GM18867 (cell line): ENCODE measurements at regions not wholly inside any gene's neighbourhood (a gene's known extent, or its start where the extent isn't known, plus 50 kb on each side); places are given as distances from the start of the nearest gene placed in this dataset.
"Not testable (repeated sequence)": the region's sequence is repeated elsewhere in the genome, so short reads cannot be mapped to it uniquely, and the experiment has no call there.

Source experiments
- ATAC-seq: cut with Tn5 transposase; IDR thresholded peaks from one replicate; pipeline ENCODE4 v1.9.1; 2021; ENCODE audit warnings: mild to moderate bottlenecking, moderate library complexity; ENCODE audit not compliant: unreplicated experiment

- ATAC-seq, result no peak
Observed at GRCh38 chr7:81198766-81199165, 279.9 kb upstream of the SEMA3C start.

- ATAC-seq, result no peak
Observed at GRCh38 chr7:81197266-81197665, 278.4 kb upstream of the SEMA3C start.

- ATAC-seq, result no peak
Observed at GRCh38 chr7:81195033-81195432, 276.2 kb upstream of the SEMA3C start.

GRCh38 chr7:81190997-81191768, 272.3 kb upstream of the SEMA3C start:
- no peak for ATAC-seq

GRCh38 chr7:81187753-81188152, 268.9 kb upstream of the SEMA3C start:
- ATAC-seq, result no peak

GRCh38 chr7:81186691-81187090, 267.8 kb upstream of the SEMA3C start:
- ATAC-seq, result no peak

- peak; percentile 48 for ATAC-seq
Observed at GRCh38 chr7:81185072-81185471, 266.2 kb upstream of the SEMA3C start.

GRCh38 chr7:81183326-81183725, 264.5 kb upstream of the SEMA3C start:
- no peak for ATAC-seq

GRCh38 chr7:81182056-81182455, 263.2 kb upstream of the SEMA3C start:
- ATAC-seq, result not testable (repeated sequence)

- ATAC-seq, result no peak
Observed at GRCh38 chr7:81181066-81181465, 262.2 kb upstream of the SEMA3C start.

- ATAC-seq, result no peak
Observed at GRCh38 chr7:81180573-81180972, 261.7 kb upstream of the SEMA3C start.

GRCh38 chr7:81175275-81175940, 256.6 kb upstream of the SEMA3C start:
- no peak for ATAC-seq

GRCh38 chr7:81173766-81174281, 255.0 kb upstream of the SEMA3C start:
- ATAC-seq, result no peak

GRCh38 chr7:81170291-81170690, 251.4 kb upstream of the SEMA3C start:
- ATAC-seq, result no peak

- ATAC-seq, result no peak
Observed at GRCh38 chr7:81167934-81168333, 249.1 kb upstream of the SEMA3C start.

- no peak for ATAC-seq
Observed at GRCh38 chr7:81165070-81165469, 246.2 kb upstream of the SEMA3C start.

GRCh38 chr7:81162771-81163525, 244.1 kb upstream of the SEMA3C start:
- ATAC-seq, result no peak

GRCh38 chr7:81162234-81162633, 243.4 kb upstream of the SEMA3C start:
- no peak for ATAC-seq

- no peak for ATAC-seq
Observed at GRCh38 chr7:81161451-81162075, 242.7 kb upstream of the SEMA3C start.

- ATAC-seq, result no peak
Observed at GRCh38 chr7:81159402-81159801, 240.6 kb upstream of the SEMA3C start.

- no peak for ATAC-seq
Observed at GRCh38 chr7:81158189-81158588, 239.3 kb upstream of the SEMA3C start.
